Spleen (tissue), 11 donors: ENCODE measurements at regions not wholly inside any gene's neighbourhood (a gene's known extent, or its start where the extent isn't known, plus 50 kb on each side); places are given as distances from the start of the nearest gene placed in this dataset.

ENCODE experiments used
- DNase-seq: peaks from one replicate; pipeline ENCODE4 v3.0.0-alpha.2; 2020
- H3K27ac ChIP-seq, 8 donors: fragments of 200-600 bp; sonication (generic) in 7 of 8; 1 replicate in 4 of 8; 2 replicates in 4 of 8; pipeline versions ENCODE4 v1.5.0 to v1.8.0; 2016 to 2021; ENCODE audit warnings: inconsistent platforms in 4 of 8, mild to moderate bottlenecking in 4 of 8, moderate library complexity in 1 of 8
- H3K27me3 ChIP-seq, 7 donors: fragments of 200-600 bp; sonication (generic) in 6 of 7; replicated peaks in 1 of 7; 1 replicate in 4 of 7; 2 replicates in 3 of 7; pipeline versions ENCODE4 v1.5.0 to v1.8.0; 2016 to 2021; ENCODE audit warnings: inconsistent platforms in 3 of 7, mild to moderate bottlenecking in 1 of 7
- H3K36me3 ChIP-seq, 6 donors: fragments of 200-600 bp; sonication (generic) in 5 of 6; 1 replicate in 4 of 6; 2 replicates in 2 of 6; pipeline versions ENCODE4 v1.5.0 to v1.8.0; 2016 to 2021; ENCODE audit warnings: inconsistent platforms in 2 of 6
- H3K4me1 ChIP-seq, 6 donors: fragments of 200-600 bp; sonication (generic) in 5 of 6; 1 replicate in 3 of 6; 2 replicates in 3 of 6; pipeline versions ENCODE4 v1.5.0 to v1.8.0; 2016 to 2021; ENCODE audit warnings: inconsistent platforms in 3 of 6
- H3K4me3 ChIP-seq, 8 donors: fragments of 200-600 bp; sonication (generic) in 7 of 8; 1 replicate in 4 of 8; 2 replicates in 4 of 8; pipeline versions ENCODE4 v1.5.0 to v1.8.0; 2016 to 2021; ENCODE audit warnings: inconsistent platforms in 4 of 8, mild to moderate bottlenecking in 4 of 8, moderate library complexity in 2 of 8
- H3K9me3 ChIP-seq, 8 donors: fragments of 200-600 bp; sonication (generic) in 7 of 8; 1 replicate in 4 of 8; 2 replicates in 4 of 8; pipeline versions ENCODE4 v1.5.0 to v1.8.0; 2016 to 2021; ENCODE audit warnings: inconsistent platforms in 4 of 8
- CTCF ChIP-seq, 11 experiments: fragments of 200-600 bp in 7 of 11; fragments of 450-650 bp in 4 of 11; sonication (generic) in 4 of 11; IDR thresholded peaks in 8 of 11; conservative IDR thresholded peaks in 3 of 11; 1 replicate in 7 of 11; 2 replicates in 4 of 11; pipeline versions ENCODE4 v1.4.0 to v1.8.0; 2016 to 2021; ENCODE audit warnings: antibody characterized with exemption in 11 of 11, inconsistent platforms in 4 of 11, mild to moderate bottlenecking in 1 of 11
- POLR2A ChIP-seq, 3 donors: fragments of 450-650 bp; IDR thresholded peaks; one replicate each; pipeline ENCODE4 v1.5.1; 2017; ENCODE audit warnings: antibody characterized with exemption in 3 of 3, mild to moderate bottlenecking in 1 of 3
- POLR2AphosphoS5 ChIP-seq, 3 donors: sonication (generic); formaldehyde crosslinking; IDR thresholded peaks; one replicate each; pipeline ENCODE4 v1.5.1; 2017; ENCODE audit warnings: antibody characterized with exemption in 3 of 3
- WGBS, 5 donors: extraction: QIAGEN DNeasy Blood & Tissue Kit in 3 of 5; methylation state at CpG; one replicate each; pipeline versions ENCODE4 v1.1.5 to v1.1.7; 2013 to 2018; 5-methylcytosine and 5-hydroxymethylcytosine counted together
- intact Hi-C: fragments of 100-400 bp; cut with DNase I; formaldehyde crosslinking; loops from one replicate; pipeline ENCODE4 v1.15.0; 2023; ENCODE audit warnings: low total_unique reads
- donor health status: healthy with polysubstance abuse.
- donor health status: DM: no; HTN: no; CAD: no; lungs with moderate emphysema.
- donor health status: DM: no; HTN: no; CAD: no.
- donor health status: Bipolar disorder and iron deficiency.
- donor health status: healthy.
- donor health status: DM: no; HTN: no; CAD: no.
- donor health status: DM: yes; HTN: yes; CAD: no.

GRCh38 chr13:44281252-44282000, 92.2 kb upstream of the SERP2 start:
- TF ChIP-seq POLR2A (IDR thresholded peaks at IDR 0.05) (no peak), POLR2AphosphoS5 (IDR thresholded peaks at IDR 0.05) (no peak), CTCF (IDR thresholded peaks at IDR 0.05 in 8 of 11, conservative IDR thresholded peaks at IDR 0.05 in 3 of 11) (no peak)
- Histone ChIP-seq H3K4me3 (no peak overlapping the region), H3K27ac (no peak overlapping the region), H3K36me3 (no peaks in the 10 kb centered on the region), H3K4me1 (peaks cover 0 to 11% (median 5%) of the 10 kb centered on the region in 6 donors), H3K27me3 (peaks cover 0 to 29% (median 0%) of the 10 kb centered on the region in 7 donors), H3K9me3 (no peaks in the 10 kb centered on the region)
- intact Hi-C loops, result no loop called here
- no peak for DNase-seq
- WGBS, 5 donors, result 78 to 87% (median 81%) methylated on average over 9 of the region's 9 CpGs

- no peaks in the 10 kb centered on the region for H3K9me3 ChIP-seq
- no peaks in the 10 kb centered on the region for H3K36me3 ChIP-seq
- no peak overlapping the region for H3K27ac ChIP-seq
- no peak for DNase-seq
- no peak overlapping the region for H3K4me3 ChIP-seq
- TF ChIP-seq CTCF (IDR thresholded peaks at IDR 0.05 in 8 of 11, conservative IDR thresholded peaks at IDR 0.05 in 3 of 11) (no peak), POLR2A (IDR thresholded peaks at IDR 0.05) (no peak), POLR2AphosphoS5 (IDR thresholded peaks at IDR 0.05) (no peak)
- intact Hi-C loops, result no loop called here
- H3K4me1 ChIP-seq, result peaks cover 0 to 2% (median 0%) of the 10 kb centered on the region in 6 donors
- peaks cover 0 to 35% (median 0%) of the 10 kb centered on the region in 7 donors for H3K27me3 ChIP-seq
- WGBS, 5 donors, result 65 to 81% (median 72%) methylated on average over 2 of the region's 2 CpGs
Measured at GRCh38 chr13:44283600-44283999, 90.0 kb upstream of the SERP2 start.

- H3K36me3 ChIP-seq, result no peaks in the 10 kb centered on the region
- no peak overlapping the region for H3K4me3 ChIP-seq
- peaks cover 0 to 28% (median 0%) of the 10 kb centered on the region in 7 donors for H3K27me3 ChIP-seq
- H3K4me1 ChIP-seq, result no peaks in the 10 kb centered on the region
- intact Hi-C loops, result no loop called here
- H3K27ac ChIP-seq, result no peak overlapping the region
- TF ChIP-seq POLR2A (IDR thresholded peaks at IDR 0.05) (no peak), POLR2AphosphoS5 (IDR thresholded peaks at IDR 0.05) (no peak), CTCF (IDR thresholded peaks at IDR 0.05 in 8 of 11, conservative IDR thresholded peaks at IDR 0.05 in 3 of 11) (no peak)
- H3K9me3 ChIP-seq, result no peaks in the 10 kb centered on the region
- 54 to 67% (median 58%) methylated on average over 5 of the region's 5 CpGs for WGBS, 5 donors
- no peak for DNase-seq
Measured at GRCh38 chr13:44287958-44288357, 85.7 kb upstream of the SERP2 start.

- Histone ChIP-seq H3K27me3 (peaks cover 0 to 16% (median 0%) of the 10 kb centered on the region in 7 donors), H3K36me3 (no peaks in the 10 kb centered on the region), H3K4me3 (no peak overlapping the region), H3K4me1 (peaks cover 0 to 12% (median 0%) of the 10 kb centered on the region in 6 donors), H3K27ac (no peak overlapping the region), H3K9me3 (no peaks in the 10 kb centered on the region)
- 57 to 86% (median 82%) methylated on average over 1 of the region's 1 CpG for WGBS, 5 donors
- intact Hi-C loops, result no loop called here
- TF ChIP-seq CTCF (IDR thresholded peaks at IDR 0.05 in 8 of 11, conservative IDR thresholded peaks at IDR 0.05 in 3 of 11) (no peak), POLR2A (IDR thresholded peaks at IDR 0.05) (no peak), POLR2AphosphoS5 (IDR thresholded peaks at IDR 0.05) (no peak)
- DNase-seq, result no peak
Measured at GRCh38 chr13:44292545-44292944, 81.1 kb upstream of the SERP2 start.
